ENCODE measurements at regions not wholly inside any gene's neighbourhood (a gene's known extent, or its start where the extent isn't known, plus 50 kb on each side); places are given as distances from the start of the nearest gene placed in this dataset.
"Not testable (repeated sequence)": the region's sequence is repeated elsewhere in the genome, so short reads cannot be mapped to it uniquely, and the experiment has no call there.

DNA sequence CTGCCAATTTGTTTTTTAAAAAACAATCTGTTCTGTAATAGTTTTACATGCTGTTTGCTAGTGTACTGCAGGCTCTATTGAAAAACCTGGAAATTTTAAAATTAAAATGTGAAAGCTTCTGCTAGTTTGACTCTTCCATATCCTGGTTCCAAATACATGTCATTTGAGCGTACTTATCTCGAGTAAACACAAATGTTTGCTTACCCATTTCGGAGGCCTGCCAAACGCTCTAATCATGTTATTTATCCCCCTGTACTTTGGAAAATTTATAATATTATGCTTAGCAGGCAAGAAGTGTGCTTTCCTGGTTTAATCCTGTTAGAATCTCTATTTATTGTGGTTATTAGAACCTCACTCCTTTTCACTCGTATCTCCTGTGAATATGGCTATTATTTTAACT is 476.8 kb upstream of the CYLC2 start:
- ChIA-PET POLR2A (no interaction called here), CTCF (no interaction called here)
- TF ChIP-seq, protein P1, sequence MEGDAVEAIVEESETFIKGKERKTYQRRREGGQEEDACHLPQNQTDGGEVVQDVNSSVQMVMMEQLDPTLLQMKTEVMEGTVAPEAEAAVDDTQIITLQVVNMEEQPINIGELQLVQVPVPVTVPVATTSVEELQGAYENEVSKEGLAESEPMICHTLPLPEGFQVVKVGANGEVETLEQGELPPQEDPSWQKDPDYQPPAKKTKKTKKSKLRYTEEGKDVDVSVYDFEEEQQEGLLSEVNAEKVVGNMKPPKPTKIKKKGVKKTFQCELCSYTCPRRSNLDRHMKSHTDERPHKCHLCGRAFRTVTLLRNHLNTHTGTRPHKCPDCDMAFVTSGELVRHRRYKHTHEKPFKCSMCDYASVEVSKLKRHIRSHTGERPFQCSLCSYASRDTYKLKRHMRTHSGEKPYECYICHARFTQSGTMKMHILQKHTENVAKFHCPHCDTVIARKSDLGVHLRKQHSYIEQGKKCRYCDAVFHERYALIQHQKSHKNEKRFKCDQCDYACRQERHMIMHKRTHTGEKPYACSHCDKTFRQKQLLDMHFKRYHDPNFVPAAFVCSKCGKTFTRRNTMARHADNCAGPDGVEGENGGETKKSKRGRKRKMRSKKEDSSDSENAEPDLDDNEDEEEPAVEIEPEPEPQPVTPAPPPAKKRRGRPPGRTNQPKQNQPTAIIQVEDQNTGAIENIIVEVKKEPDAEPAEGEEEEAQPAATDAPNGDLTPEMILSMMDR (IDR thresholded peaks at IDR 0.05; ENCODE audit: insufficient read depth, low read length, missing control alignments), result no peak
- no peak overlapping the region for H3K4me3 ChIP-seq (ENCODE audit: low read depth, low read length)
- no peak for DNase-seq (ENCODE audit: low read depth, low spot score)

DNA sequence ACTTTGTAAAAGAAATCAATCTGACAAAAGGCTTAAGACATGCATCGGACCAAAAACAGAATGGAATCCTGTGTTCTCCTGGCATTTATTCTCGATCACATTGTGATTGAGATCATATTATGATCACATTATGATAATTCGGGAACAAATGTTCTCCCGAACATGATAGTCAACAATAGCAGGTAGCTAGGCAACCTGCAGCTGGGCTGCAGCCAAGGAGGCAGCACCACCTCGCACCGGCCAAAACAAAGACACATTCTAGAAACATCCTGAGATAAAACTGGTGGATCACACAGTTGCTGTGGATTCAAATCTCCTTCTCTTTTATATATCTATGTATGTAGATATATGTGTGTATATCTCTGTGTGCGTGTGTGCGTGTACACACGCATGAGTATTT is 480.6 kb upstream of the CYLC2 start:
- no peak overlapping the region for H3K4me3 ChIP-seq (ENCODE audit: low read depth, low read length)
- ChIA-PET POLR2A (no interaction called here), CTCF (no interaction called here)
- TF ChIP-seq, protein P1 (IDR thresholded peaks at IDR 0.05; ENCODE audit: insufficient read depth, low read length, missing control alignments), result no peak
- no peak for DNase-seq (ENCODE audit: low read depth, low spot score)

DNA sequence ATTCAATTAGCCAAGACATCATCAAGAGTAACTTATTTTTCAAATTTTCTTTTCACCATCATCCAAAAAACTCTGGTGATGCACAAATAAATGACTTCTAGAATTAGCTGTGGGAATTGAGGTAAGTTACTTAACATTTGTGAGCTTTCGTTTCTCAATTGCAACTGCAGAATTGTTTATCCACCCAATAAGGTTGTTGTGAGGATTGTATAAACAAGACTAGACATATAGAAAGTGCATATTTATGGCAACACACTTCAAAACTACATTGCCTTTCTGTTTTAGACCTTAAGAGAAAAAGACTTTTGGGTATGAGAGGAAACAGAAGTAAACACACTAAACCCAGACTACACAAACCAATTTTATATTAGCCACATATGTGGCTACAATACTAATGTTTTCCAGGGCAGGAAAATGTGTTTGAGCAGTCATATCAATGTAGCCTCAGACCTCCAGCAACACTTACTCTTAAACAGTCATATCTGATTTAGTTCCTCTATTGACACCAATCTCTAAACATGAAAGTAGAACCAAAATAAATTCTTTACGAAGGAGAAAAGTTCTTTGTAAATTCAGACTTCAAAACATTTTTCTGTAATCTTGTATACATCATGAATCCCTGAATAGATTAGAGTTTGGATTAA is 488.0 kb upstream of the CYLC2 start:
- H3K4me3 ChIP-seq (ENCODE audit: low read depth, low read length), result no peak overlapping the region
- POLR2A ChIA-PET, result no interaction called here
- no peak for DNase-seq (ENCODE audit: low read depth, low spot score)
- TF ChIP-seq, protein P1 (IDR thresholded peaks at IDR 0.05; ENCODE audit: insufficient read depth, low read length, missing control alignments), result no peak
- CTCF ChIA-PET, result no interaction called here

DNA sequence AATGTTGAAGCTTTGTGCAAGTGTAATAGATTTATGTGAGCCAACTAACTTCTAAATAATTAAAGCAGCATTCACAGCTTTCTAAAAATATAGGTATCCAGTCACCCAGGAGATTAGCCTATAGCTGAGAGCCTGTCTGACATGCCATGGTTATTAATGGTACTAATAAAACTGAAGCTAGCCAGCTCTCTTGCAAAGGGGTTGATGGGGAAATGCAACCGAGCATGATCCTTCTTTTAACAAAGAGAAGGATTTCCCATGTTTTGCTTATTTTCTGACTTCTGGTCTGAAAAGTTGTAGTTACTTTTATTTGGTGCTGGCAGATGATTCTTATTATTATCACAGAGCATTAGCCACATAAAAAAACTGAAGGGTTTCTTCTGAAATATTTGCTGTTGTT is 488.7 kb upstream of the CYLC2 start:
- POLR2A ChIA-PET, result no interaction called here
- H3K4me3 ChIP-seq (ENCODE audit: low read depth, low read length), result no peak overlapping the region
- CTCF ChIA-PET, result interaction anchor here (0.6 kb wide), 1 partner anchor 67 kb away, joined by 3 read pairs; no protein-coding TSS in a partner anchor
- TF ChIP-seq, protein P1 (IDR thresholded peaks at IDR 0.05; ENCODE audit: insufficient read depth, low read length, missing control alignments), result no peak
- DNase-seq (ENCODE audit: low read depth, low spot score), result no peak

DNA sequence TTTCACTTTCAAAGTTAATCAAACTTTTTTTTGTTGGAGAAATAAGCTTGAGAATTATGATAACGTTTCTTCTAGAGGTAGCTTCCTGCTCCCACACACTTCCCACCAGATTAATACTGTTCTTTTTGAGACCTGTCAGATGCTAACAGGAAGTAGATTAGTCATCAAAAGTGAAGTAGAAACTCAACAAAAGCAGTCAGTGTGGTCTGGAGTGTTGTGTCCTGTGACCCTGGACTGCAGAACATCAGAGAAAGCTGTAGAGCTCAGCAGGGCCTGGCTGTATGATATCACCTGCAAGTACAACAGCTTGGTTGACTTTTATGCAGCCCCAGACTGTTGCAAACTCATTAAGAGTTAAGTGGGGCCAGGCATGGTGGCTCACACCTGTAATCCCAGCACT is 495.7 kb upstream of the CYLC2 start:
- TF ChIP-seq, protein P1 (IDR thresholded peaks at IDR 0.05; ENCODE audit: insufficient read depth, low read length, missing control alignments), result no peak
- H3K4me3 ChIP-seq (ENCODE audit: low read depth, low read length), result no peak overlapping the region
- POLR2A ChIA-PET, result no interaction called here
- CTCF ChIA-PET, result no interaction called here
- DNase-seq (ENCODE audit: low read depth, low spot score), result no peak

DNA sequence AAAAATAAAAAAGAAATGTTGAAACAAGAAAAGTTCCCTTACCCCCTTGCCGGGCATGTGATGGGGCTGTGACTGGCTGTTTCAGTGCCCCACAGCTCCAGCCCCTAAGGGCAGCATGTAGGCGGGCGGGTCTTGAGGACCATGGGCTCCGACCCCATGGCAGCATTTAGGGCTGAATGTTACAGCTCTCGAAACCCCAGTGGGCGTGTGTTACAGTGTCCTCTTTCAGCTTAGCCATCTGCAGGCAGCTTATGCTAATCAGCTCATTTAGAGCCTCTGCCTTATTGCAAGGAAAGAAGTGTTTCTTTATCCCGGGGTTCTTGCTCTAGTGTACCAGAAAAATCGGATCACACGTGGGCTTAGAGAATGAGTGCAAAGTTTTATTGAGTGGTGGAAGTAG is 497.4 kb upstream of the CYLC2 start:
- POLR2A ChIA-PET, result no interaction called here
- DNase-seq (ENCODE audit: low read depth, low spot score), result no peak
- CTCF ChIA-PET, result no interaction called here
- H3K4me3 ChIP-seq (ENCODE audit: low read depth, low read length), result no peak overlapping the region
- TF ChIP-seq, protein P1 (IDR thresholded peaks at IDR 0.05; ENCODE audit: insufficient read depth, low read length, missing control alignments), result no peak

DNA sequence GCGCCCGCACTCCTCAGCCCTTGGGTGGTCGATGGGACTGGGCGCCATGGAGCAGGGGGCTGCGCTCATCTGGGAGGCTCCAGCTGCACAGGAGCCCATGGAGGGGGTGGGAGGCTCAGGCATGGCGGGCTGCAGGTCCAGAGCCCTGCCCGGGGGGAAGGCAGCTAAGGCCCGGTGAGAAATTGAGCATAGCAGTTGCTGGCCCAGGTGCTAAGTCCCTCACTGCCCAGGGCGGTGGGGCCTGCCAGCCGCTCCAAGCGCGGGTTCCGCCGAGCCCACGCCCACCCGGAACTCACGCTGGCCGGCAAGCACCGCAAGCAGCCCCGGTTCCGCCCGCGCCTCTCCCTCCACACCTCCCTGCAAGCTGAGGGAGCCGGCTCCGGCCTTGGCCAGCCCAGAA is 508.2 kb upstream of the CYLC2 start:
- CTCF ChIA-PET; DNase-seq (ENCODE audit: low read depth, low spot score); POLR2A ChIA-PET; H3K4me3 ChIP-seq (ENCODE audit: low read depth, low read length): not testable (repeated sequence)

All from AG04449 (cell line).